ENCODE measurements at regions not wholly inside any gene's neighbourhood (a gene's known extent, or its start where the extent isn't known, plus 50 kb on each side); places are given as distances from the start of the nearest gene placed in this dataset.
"Not testable (repeated sequence)": the region's sequence is repeated elsewhere in the genome, so short reads cannot be mapped to it uniquely, and the experiment has no call there.

- peak; percentile 83 for DNase-seq (ENCODE audit: low read depth)
Observed at GRCh38 chr6:12348530-12349511, 58.7 kb downstream of the EDN1 start.

GRCh38 chr6:12350644-12351170, 60.5 kb downstream of the EDN1 start:
- no peak for DNase-seq (ENCODE audit: low read depth)

- DNase-seq (ENCODE audit: low read depth), result no peak
Observed at GRCh38 chr6:12351672-12352071, 61.5 kb downstream of the EDN1 start.

- DNase-seq (ENCODE audit: low read depth), result peak; percentile 29
Observed at GRCh38 chr6:12353731-12354130, 63.6 kb downstream of the EDN1 start.

GRCh38 chr6:12354499-12354898, 64.3 kb downstream of the EDN1 start:
- peak; percentile 90 for DNase-seq (ENCODE audit: low read depth)

- DNase-seq (ENCODE audit: low read depth), result no peak
Observed at GRCh38 chr6:12355354-12355753, 65.2 kb downstream of the EDN1 start.

GRCh38 chr6:12356431-12356830, 66.3 kb downstream of the EDN1 start:
- no peak for DNase-seq (ENCODE audit: low read depth)

GRCh38 chr6:12356983-12357972, 67.1 kb downstream of the EDN1 start:
- DNase-seq (ENCODE audit: low read depth), result no peak

GRCh38 chr6:12359036-12359435, 68.9 kb downstream of the EDN1 start:
- DNase-seq (ENCODE audit: low read depth), result no peak

- no peak for DNase-seq (ENCODE audit: low read depth)
Observed at GRCh38 chr6:12361042-12361765, 71.0 kb downstream of the EDN1 start.

GRCh38 chr6:12363277-12363650, 73.1 kb downstream of the EDN1 start:
- not testable (repeated sequence) for DNase-seq (ENCODE audit: low read depth)

- DNase-seq (ENCODE audit: low read depth), result no peak
Observed at GRCh38 chr6:12363651-12364381, 73.7 kb downstream of the EDN1 start.

- no peak for DNase-seq (ENCODE audit: low read depth)
Observed at GRCh38 chr6:12364621-12365020, 74.5 kb downstream of the EDN1 start.

- DNase-seq (ENCODE audit: low read depth), result no peak
Observed at GRCh38 chr6:12366731-12367130, 76.6 kb downstream of the EDN1 start.

- DNase-seq (ENCODE audit: low read depth), result no peak
Observed at GRCh38 chr6:12367412-12367811, 77.3 kb downstream of the EDN1 start.

GRCh38 chr6:12369355-12369754, 79.2 kb downstream of the EDN1 start:
- DNase-seq (ENCODE audit: low read depth), result no peak

GRCh38 chr6:12369781-12370262, 79.7 kb downstream of the EDN1 start:
- no peak for DNase-seq (ENCODE audit: low read depth)

GRCh38 chr6:12371151-12371550, 81.0 kb downstream of the EDN1 start:
- no peak for DNase-seq (ENCODE audit: low read depth)

GRCh38 chr6:12371641-12372146, 81.5 kb downstream of the EDN1 start:
- peak; percentile 33 for DNase-seq (ENCODE audit: low read depth)

- DNase-seq (ENCODE audit: low read depth), result no peak
Observed at GRCh38 chr6:12379181-12379580, 89.0 kb downstream of the EDN1 start.

- peak; percentile 14 for DNase-seq (ENCODE audit: low read depth)
Observed at GRCh38 chr6:12381587-12381986, 91.4 kb downstream of the EDN1 start.

All from iris pigment epithelial cell (primary cell).